H9 (cell line): ENCODE measurements at regions not wholly inside any gene's neighbourhood (a gene's known extent, or its start where the extent isn't known, plus 50 kb on each side); places are given as distances from the start of the nearest gene placed in this dataset.

Source experiments
- DNase-seq: peaks from one replicate; pipeline ENCODE4 v3.0.0-alpha.2; 2017
- H2AFZ ChIP-seq: one replicate; pipeline ENCODE4 v1.6.1; 2013; ENCODE audit warnings: mild to moderate bottlenecking, low read length, control low read depth, moderate library complexity
- H2AK5ac ChIP-seq: 2 replicates; pipeline ENCODE4 v1.6.1; 2013; ENCODE audit warnings: low read length, control low read depth, mixed read lengths; ENCODE audit not compliant: insufficient read length
- H2BK120ac ChIP-seq: one replicate; pipeline ENCODE4 v1.6.1; 2013; ENCODE audit warnings: low read depth, mild to moderate bottlenecking, low read length, control low read depth, inconsistent platforms; ENCODE audit not compliant: poor library complexity, severe bottlenecking
- H2BK12ac ChIP-seq: 2 replicates; pipeline ENCODE4 v1.6.1; 2013; ENCODE audit warnings: low read length, control low read depth, mixed read lengths, low read depth; ENCODE audit not compliant: insufficient read length
- H2BK15ac ChIP-seq: 2 replicates; pipeline ENCODE4 v1.6.1; 2013; ENCODE audit warnings: low read depth, low read length, control low read depth
- H2BK20ac ChIP-seq: one replicate; pipeline ENCODE4 v1.6.1; 2013; ENCODE audit warnings: low read depth, mild to moderate bottlenecking, low read length, control low read depth, inconsistent platforms; ENCODE audit not compliant: poor library complexity, severe bottlenecking
- H2BK5ac ChIP-seq: 2 replicates; pipeline ENCODE4 v1.6.1; 2013; ENCODE audit warnings: low read length, control low read depth, mixed read lengths; ENCODE audit not compliant: insufficient read length
- H3K14ac ChIP-seq: 2 replicates; pipeline ENCODE4 v1.6.1; 2013; ENCODE audit warnings: low read length, control low read depth; ENCODE audit not compliant: insufficient read depth
- H3K18ac ChIP-seq: 2 replicates; pipeline ENCODE4 v1.6.1; 2013; ENCODE audit warnings: low read depth, mild to moderate bottlenecking, mixed read lengths, low read length, control low read depth; ENCODE audit not compliant: insufficient read length
- H3K23ac ChIP-seq: 2 replicates; pipeline ENCODE4 v1.6.1; 2013; ENCODE audit warnings: low read length, control low read depth, mixed read lengths, low read depth; ENCODE audit not compliant: insufficient read length
- H3K23me2 ChIP-seq: 2 replicates; pipeline ENCODE4 v1.6.1; 2013; ENCODE audit warnings: low read depth, mild to moderate bottlenecking, mixed read lengths, low read length, control low read depth; ENCODE audit not compliant: insufficient read length, poor library complexity, severe bottlenecking
- H3K27ac ChIP-seq: 2 replicates; pipeline ENCODE4 v1.5.1; 2013; ENCODE audit warnings: low read length, control low read depth, mixed read lengths, low read depth; ENCODE audit not compliant: insufficient read length
- H3K27me3 ChIP-seq: 2 replicates; pipeline ENCODE4 v1.6.1; 2013; ENCODE audit warnings: low read length, control low read depth, inconsistent platforms; ENCODE audit not compliant: insufficient read depth
- H3K4ac ChIP-seq: 2 replicates; pipeline ENCODE4 v1.6.1; 2013; ENCODE audit warnings: low read depth, mild to moderate bottlenecking, control low read depth, inconsistent platforms, low read length, moderate library complexity
- H3K4me1 ChIP-seq: 2 replicates; pipeline ENCODE4 v1.6.1; 2013; ENCODE audit warnings: low read length, control low read depth, inconsistent platforms; ENCODE audit not compliant: insufficient read depth
- H3K4me2 ChIP-seq: 2 replicates; pipeline ENCODE4 v1.6.1; 2013; ENCODE audit warnings: low read length, control low read depth, mixed read lengths; ENCODE audit not compliant: insufficient read length, insufficient read depth
- H3K56ac ChIP-seq: 2 replicates; pipeline ENCODE4 v1.6.1; 2013; ENCODE audit warnings: low read depth, mild to moderate bottlenecking, mixed read lengths, low read length, control low read depth; ENCODE audit not compliant: insufficient read length
- H3K79me1 ChIP-seq: 2 replicates; pipeline ENCODE4 v1.6.1; 2013; ENCODE audit warnings: low read depth, mild to moderate bottlenecking, moderate library complexity, low read length, control low read depth, inconsistent platforms; ENCODE audit not compliant: insufficient read depth, poor library complexity, severe bottlenecking
- H3K79me2 ChIP-seq: 2 replicates; pipeline ENCODE4 v1.6.1; 2013; ENCODE audit warnings: low read length, control low read depth, inconsistent platforms; ENCODE audit not compliant: insufficient read depth
- H3K9ac ChIP-seq: 2 replicates; pipeline ENCODE4 v1.6.1; 2013; ENCODE audit warnings: low read length, control low read depth, mixed read lengths; ENCODE audit not compliant: insufficient read length; ENCODE audit errors: extremely low read depth
- H3K9me3 ChIP-seq: one replicate; pipeline ENCODE4 v1.6.1; 2013; ENCODE audit warnings: low read depth, low read length, inconsistent platforms; ENCODE audit not compliant: control insufficient read depth
- H3T11ph ChIP-seq: one replicate; pipeline ENCODE4 v1.6.1; 2013; ENCODE audit warnings: mild to moderate bottlenecking, low read length, control low read depth, inconsistent platforms
- H4K20me1 ChIP-seq: one replicate; pipeline ENCODE4 v1.6.1; 2013; ENCODE audit not compliant: control insufficient read depth, insufficient read length, insufficient read depth
- H4K5ac ChIP-seq: 2 replicates; pipeline ENCODE4 v1.6.1; 2013; ENCODE audit warnings: low read depth, mild to moderate bottlenecking, mixed read lengths, low read length, control low read depth; ENCODE audit not compliant: insufficient read length
- H4K8ac ChIP-seq: replicated peaks from 2 replicates; pipeline ENCODE4 v1.6.1; 2013; ENCODE audit warnings: low read length, control low read depth, mixed read lengths, low read depth; ENCODE audit not compliant: insufficient read length
- H4K91ac ChIP-seq: 2 replicates; pipeline ENCODE4 v1.6.1; 2013; ENCODE audit warnings: low read depth, mild to moderate bottlenecking, moderate library complexity, mixed read lengths, low read length, control low read depth; ENCODE audit not compliant: insufficient read length
- H3K27ac Mint-ChIP-seq, 3 experiments: 2 replicates in 2 of 3; 3 replicates in 1 of 3; pipeline ENCODE4 v1.8.0; 2020 to 2021; ENCODE audit warnings: mixed read lengths in 3 of 3, mild to moderate bottlenecking in 1 of 3, moderate library complexity in 1 of 3
- H3K27me3 Mint-ChIP-seq: 2 replicates; pipeline ENCODE4 v1.8.0; 2021; ENCODE audit warnings: low read depth, mild to moderate bottlenecking, moderate library complexity, mixed read lengths
- H3K36me3 Mint-ChIP-seq, 3 experiments: 2 replicates in 2 of 3; 3 replicates in 1 of 3; pipeline ENCODE4 v1.8.0; 2020 to 2021; ENCODE audit warnings: low read depth in 3 of 3, mixed read lengths in 3 of 3; ENCODE audit not compliant: insufficient read depth in 1 of 3
- H3K4me1 Mint-ChIP-seq, 2 experiments: 2 replicates each; pipeline ENCODE4 v1.8.0; 2020; ENCODE audit warnings: mixed read lengths in 2 of 2
- H3K4me3 Mint-ChIP-seq, 2 experiments: 2 replicates in 1 of 2; 3 replicates in 1 of 2; pipeline ENCODE4 v1.8.0; 2020 to 2021; ENCODE audit warnings: mild to moderate bottlenecking in 2 of 2, mixed read lengths in 2 of 2, moderate library complexity in 1 of 2
- H3K9me3 Mint-ChIP-seq, 2 experiments: 2 replicates in 1 of 2; 3 replicates in 1 of 2; pipeline ENCODE4 v1.8.0; 2020; ENCODE audit warnings: mild to moderate bottlenecking in 2 of 2, mixed read lengths in 2 of 2, moderate library complexity in 1 of 2
- CTCF ChIP-seq: fragments of 200-600 bp; sonication (generic); conservative IDR thresholded peaks from 3 replicates; pipeline ENCODE4 v1.8.0; 2021; ENCODE audit warnings: antibody characterized with exemption, mild to moderate bottlenecking
- WGBS: extraction: QIAGEN DNeasy Blood & Tissue Kit; methylation state at CpG from one replicate; pipeline ENCODE4 v1.1.7; 2013; ENCODE audit warnings: missing lambda C conversion rate, low lambda C conversion rate, mixed read lengths; ENCODE audit not compliant: insufficient read length; ENCODE audit errors: extremely low coverage; 5-methylcytosine and 5-hydroxymethylcytosine counted together

- Mint-ChIP-seq H3K9me3 (no peaks in the 10 kb centered on the region), H3K36me3 (no peaks in the 10 kb centered on the region), H3K4me3 (no peak overlapping the region), H3K27ac (no peak overlapping the region), H3K27me3 (no peaks in the 10 kb centered on the region; the same call in 1 of the 2 replicates), H3K4me1 (peaks cover 0 to 5% of the 10 kb centered on the region in 2 experiments; a peak in 1 of 4 replicates)
- no peak overlapping the region for H2BK15ac ChIP-seq
- H4K20me1 ChIP-seq = no peaks in the 10 kb centered on the region
- no CpG with 5 or more reads among the region's 2 CpGs for WGBS
- H2AFZ ChIP-seq = no peak overlapping the region
- H3K27ac ChIP-seq = no peak overlapping the region
- no peaks in the 10 kb centered on the region for H3K9me3 ChIP-seq
- H2AK5ac ChIP-seq = no peak overlapping the region
- H3K27me3 ChIP-seq = no peaks in the 10 kb centered on the region
- H2BK20ac ChIP-seq = no peak overlapping the region
- no peaks in the 10 kb centered on the region; the same call in 1 of the 2 replicates for H3K4me1 ChIP-seq
- H3K14ac ChIP-seq = no peak overlapping the region
- no peak overlapping the region for H3K9ac ChIP-seq
- no peak overlapping the region for H2BK5ac ChIP-seq
- H3K79me2 ChIP-seq = no peaks in the 10 kb centered on the region
- no peak overlapping the region for H3K23ac ChIP-seq
- H3K79me1 ChIP-seq = no peaks in the 10 kb centered on the region
- no peak for DNase-seq
- H3K4me2 ChIP-seq = no peak overlapping the region
- no peak for TF ChIP-seq CTCF
- H4K5ac ChIP-seq = no peak overlapping the region
- no peak overlapping the region for H3K56ac ChIP-seq
- no peak overlapping the region for H4K91ac ChIP-seq
- H4K8ac ChIP-seq = no peak overlapping the region
- H3T11ph ChIP-seq = no peak overlapping the region
- H3K23me2 ChIP-seq = no peaks in the 10 kb centered on the region
- H3K18ac ChIP-seq = no peak overlapping the region
- H3K4ac ChIP-seq = no peak overlapping the region
- H2BK12ac ChIP-seq = no peak overlapping the region
- no peak overlapping the region for H2BK120ac ChIP-seq
Measured at GRCh38 chr6:109306733-109307132, 75.5 kb downstream of the CD164 start.
